ENCODE measurements at regions not wholly inside any gene's neighbourhood (a gene's known extent, or its start where the extent isn't known, plus 50 kb on each side); places are given as distances from the start of the nearest gene placed in this dataset. TPM values are rescaled to one million over a fixed set of nuclear protein-coding genes. Genes with fewer than 3 reads are reported as not detected.

DNA sequence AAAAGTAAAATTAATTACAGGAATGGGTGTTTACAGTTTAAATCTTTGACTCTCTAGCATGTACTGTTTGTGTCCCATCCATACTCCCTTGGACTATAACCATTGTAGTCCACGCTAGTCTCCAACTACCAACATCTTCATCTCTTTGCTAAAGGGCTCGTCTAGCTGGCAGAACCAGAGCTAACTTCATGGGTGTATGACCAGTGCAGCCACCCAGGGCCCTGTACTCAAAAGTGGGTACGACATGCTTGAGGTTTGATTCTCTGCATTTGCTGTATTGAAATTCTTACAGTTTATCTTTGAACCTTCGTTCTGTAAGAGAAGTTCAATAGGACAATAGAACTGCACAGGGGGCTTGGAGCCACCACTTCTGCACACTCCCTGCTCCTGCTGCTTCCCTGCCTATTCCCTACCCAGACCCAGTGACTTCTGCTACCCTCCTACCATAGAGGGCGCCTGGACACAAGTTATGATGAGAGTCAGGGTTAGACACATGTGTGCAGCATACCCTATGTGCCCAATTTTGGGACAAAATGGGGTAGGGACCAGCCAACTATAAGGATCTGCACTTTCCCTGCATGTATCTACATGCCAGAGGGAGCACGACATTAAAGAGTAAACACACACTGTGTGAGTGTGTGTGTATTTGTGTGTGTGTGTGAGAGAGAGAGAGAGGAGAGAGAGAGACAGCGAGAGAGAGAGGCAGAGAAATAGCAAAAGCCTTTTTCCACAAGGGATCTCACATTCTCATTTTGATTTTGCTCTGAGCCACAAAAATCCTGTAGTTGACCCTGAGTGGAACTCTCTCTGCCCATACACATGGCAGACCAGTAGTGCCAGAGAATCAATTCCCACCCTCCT, 59.0 kb upstream of the NECTIN3 start:
- Histone ChIP-seq H2AFZ (ENCODE audit: low read length) (no peak overlapping the region), H3K56ac (ENCODE audit: insufficient read length, low read depth, low read length) (no peak overlapping the region), H3K18ac (ENCODE audit: insufficient read length, low read depth, low read length) (no peak overlapping the region), H3K23me2 (ENCODE audit: insufficient read length, low read depth, low read length, poor library complexity, severe bottlenecking) (no peaks in the 10 kb centered on the region), H3K79me1 (ENCODE audit: insufficient read depth, low read depth, low read length, poor library complexity, severe bottlenecking) (no peaks in the 10 kb centered on the region), H3K14ac (ENCODE audit: insufficient read depth, low read length) (no peak overlapping the region), H3K9me3 (ENCODE audit: control insufficient read depth, low read depth, low read length) (no peaks in the 10 kb centered on the region), H3K79me2 (ENCODE audit: insufficient read depth, low read length) (no peaks in the 10 kb centered on the region), H4K20me1 (ENCODE audit: control insufficient read depth, insufficient read depth, insufficient read length) (no peaks in the 10 kb centered on the region), H4K91ac (ENCODE audit: insufficient read length, low read depth, low read length) (no peak overlapping the region), H2BK120ac (ENCODE audit: low read depth, low read length, poor library complexity, severe bottlenecking) (no peak overlapping the region), H2BK12ac (ENCODE audit: insufficient read length, low read depth, low read length) (no peak overlapping the region), H3K4me1 (ENCODE audit: insufficient read depth, low read length) (no peaks in the 10 kb centered on the region), H2AK5ac (ENCODE audit: insufficient read length, low read length) (no peak overlapping the region), H3K27ac (ENCODE audit: insufficient read length, low read depth, low read length) (no peak overlapping the region), H3K23ac (ENCODE audit: insufficient read length, low read depth, low read length) (no peak overlapping the region), H4K8ac (replicated peaks; ENCODE audit: insufficient read length, low read depth, low read length) (no peak overlapping the region), H3K4ac (ENCODE audit: low read depth, low read length) (no peak overlapping the region), H3T11ph (ENCODE audit: low read length) (no peak overlapping the region), H4K5ac (ENCODE audit: insufficient read length, low read depth, low read length) (no peak overlapping the region), H3K9ac (ENCODE audit: extremely low read depth, insufficient read length, low read length) (no peak overlapping the region), H2BK5ac (ENCODE audit: insufficient read length, low read length) (no peak overlapping the region), H2BK15ac (ENCODE audit: low read depth, low read length) (no peak overlapping the region), H3K27me3 (ENCODE audit: insufficient read depth, low read length) (no peaks in the 10 kb centered on the region), H3K4me2 (ENCODE audit: insufficient read depth, insufficient read length, low read length) (no peak overlapping the region), H2BK20ac (ENCODE audit: low read depth, low read length, poor library complexity, severe bottlenecking) (no peak overlapping the region)
- Mint-ChIP-seq H3K36me3 (ENCODE audit: insufficient read depth in 1 of 3, low read depth in 3 of 3) (peaks cover under 1 to 1% (median under 1%) of the 10 kb centered on the region in 3 experiments; a peak in 2 of 7 replicates), H3K4me3 (no peak overlapping the region), H3K27ac (no peak overlapping the region; a peak in 1 of 7 replicates), H3K4me1 (peaks cover 0 to 5% of the 10 kb centered on the region in 2 experiments; a peak in 3 of 4 replicates), H3K9me3 (peaks cover 1% of the 10 kb centered on the region in 2 experiments), H3K27me3 (ENCODE audit: low read depth) (no peaks in the 10 kb centered on the region)
- no CpG with 5 or more reads among the region's 7 CpGs for WGBS (ENCODE audit: extremely low coverage, insufficient read length, low lambda C conversion rate)
- DNase-seq: peak; percentile 54
- TF ChIP-seq, protein P1, sequence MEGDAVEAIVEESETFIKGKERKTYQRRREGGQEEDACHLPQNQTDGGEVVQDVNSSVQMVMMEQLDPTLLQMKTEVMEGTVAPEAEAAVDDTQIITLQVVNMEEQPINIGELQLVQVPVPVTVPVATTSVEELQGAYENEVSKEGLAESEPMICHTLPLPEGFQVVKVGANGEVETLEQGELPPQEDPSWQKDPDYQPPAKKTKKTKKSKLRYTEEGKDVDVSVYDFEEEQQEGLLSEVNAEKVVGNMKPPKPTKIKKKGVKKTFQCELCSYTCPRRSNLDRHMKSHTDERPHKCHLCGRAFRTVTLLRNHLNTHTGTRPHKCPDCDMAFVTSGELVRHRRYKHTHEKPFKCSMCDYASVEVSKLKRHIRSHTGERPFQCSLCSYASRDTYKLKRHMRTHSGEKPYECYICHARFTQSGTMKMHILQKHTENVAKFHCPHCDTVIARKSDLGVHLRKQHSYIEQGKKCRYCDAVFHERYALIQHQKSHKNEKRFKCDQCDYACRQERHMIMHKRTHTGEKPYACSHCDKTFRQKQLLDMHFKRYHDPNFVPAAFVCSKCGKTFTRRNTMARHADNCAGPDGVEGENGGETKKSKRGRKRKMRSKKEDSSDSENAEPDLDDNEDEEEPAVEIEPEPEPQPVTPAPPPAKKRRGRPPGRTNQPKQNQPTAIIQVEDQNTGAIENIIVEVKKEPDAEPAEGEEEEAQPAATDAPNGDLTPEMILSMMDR (conservative IDR thresholded peaks at IDR 0.05): peak; percentile 65

Small RNA genes lying in the stretch of these regions (microRNA-seq; reads per million reads assigned to microRNA genes)
- gene MIR4445 (ENCODE audit: borderline microRNAs expressed): not detected

Data from H9 (cell line).